Parathyroid adenoma (tissue), 2 donors: ENCODE measurements at regions not wholly inside any gene's neighbourhood (a gene's known extent, or its start where the extent isn't known, plus 50 kb on each side); places are given as distances from the start of the nearest gene placed in this dataset.
A peak's percentile ranks its signal among the peaks of the same experiment; 100 is the strongest.

ENCODE experiments used
- H2AFZ ChIP-seq: fragments of 300-600 bp; sonication (generic); one replicate; pipeline ENCODE4 v1.7.0; 2017; ENCODE audit warnings: antibody characterized with exemption, mild to moderate bottlenecking
- H3K27ac ChIP-seq: fragments of 300-600 bp; sonication (generic); one replicate; pipeline ENCODE4 v1.7.0; 2017
- H3K27me3 ChIP-seq: fragments of 300-600 bp; sonication (generic); one replicate; pipeline ENCODE4 v1.7.0; 2017; ENCODE audit warnings: low read length; ENCODE audit not compliant: control insufficient read depth, insufficient read depth
- H3K36me3 ChIP-seq: fragments of 300-600 bp; sonication (generic); one replicate; pipeline ENCODE4 v1.7.0; 2017; ENCODE audit warnings: low read length; ENCODE audit not compliant: control insufficient read depth, insufficient read depth
- H3K4me1 ChIP-seq: fragments of 300-600 bp; sonication (generic); one replicate; pipeline ENCODE4 v1.7.0; 2017; ENCODE audit warnings: control low read depth
- H3K4me2 ChIP-seq: fragments of 300-600 bp; sonication (generic); one replicate; pipeline ENCODE4 v1.7.0; 2017; ENCODE audit warnings: low read length
- H3K4me3 ChIP-seq: fragments of 300-600 bp; sonication (generic); one replicate; pipeline ENCODE4 v1.7.0; 2017; ENCODE audit warnings: low read depth, low read length
- H3K79me2 ChIP-seq: fragments of 300-600 bp; sonication (generic); one replicate; pipeline ENCODE4 v1.7.0; 2017; ENCODE audit warnings: control low read depth
- H3K9ac ChIP-seq: fragments of 300-600 bp; sonication (generic); one replicate; pipeline ENCODE4 v1.7.0; 2017; ENCODE audit warnings: mild to moderate bottlenecking
- H3K9me3 ChIP-seq: fragments of 300-600 bp; sonication (generic); one replicate; pipeline ENCODE4 v1.7.0; 2017; ENCODE audit warnings: low read length; ENCODE audit not compliant: control insufficient read depth
- TF ChIP-seq, protein P1 (sequence below): fragments of 300-600 bp; sonication (generic); IDR thresholded peaks from one replicate; pipeline ENCODE4 v1.7.0; 2017; ENCODE audit warnings: antibody characterized with exemption, mild to moderate bottlenecking
- donor health status: primary hyperparathyroidism.

DNA sequence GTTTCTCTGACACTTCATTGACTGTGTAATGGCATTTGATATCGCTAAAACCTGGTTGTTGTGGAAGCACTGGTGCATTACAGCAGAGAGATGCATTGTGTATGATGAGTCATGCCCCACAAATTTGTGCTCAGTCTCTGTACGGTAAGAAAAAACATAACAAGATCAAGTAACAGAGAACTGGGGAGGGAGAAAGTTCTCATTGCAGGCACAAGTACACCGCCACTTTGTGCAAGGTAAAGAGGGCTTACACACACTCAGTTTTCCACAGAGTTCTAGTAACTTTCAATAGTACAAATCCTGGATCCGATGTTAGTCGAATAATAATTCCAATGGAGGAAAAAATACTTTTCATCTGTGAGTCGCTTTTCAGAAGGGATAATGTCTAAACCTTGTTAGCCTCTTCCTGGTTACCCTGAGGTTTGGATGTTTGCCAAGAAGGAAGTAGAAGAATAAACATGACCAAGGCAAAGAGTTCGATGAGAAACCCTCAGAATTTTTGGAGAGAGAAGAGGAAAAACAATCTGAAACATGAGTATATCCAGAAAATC lies 512.5 kb upstream of the SLIT2 start:
- Histone ChIP-seq H3K4me1 (no peaks in the 10 kb centered on the region), H3K79me2 (no peaks in the 10 kb centered on the region), H3K27me3 (no peaks in the 10 kb centered on the region), H3K9me3 (no peaks in the 10 kb centered on the region), H3K9ac (no peak overlapping the region), H3K27ac (no peak overlapping the region), H3K4me3 (no peak overlapping the region), H3K36me3 (no peaks in the 10 kb centered on the region), H3K4me2 (peak overlapping the region; percentile 50), H2AFZ (peak overlapping the region; percentile 18)
- TF ChIP-seq, protein P1, sequence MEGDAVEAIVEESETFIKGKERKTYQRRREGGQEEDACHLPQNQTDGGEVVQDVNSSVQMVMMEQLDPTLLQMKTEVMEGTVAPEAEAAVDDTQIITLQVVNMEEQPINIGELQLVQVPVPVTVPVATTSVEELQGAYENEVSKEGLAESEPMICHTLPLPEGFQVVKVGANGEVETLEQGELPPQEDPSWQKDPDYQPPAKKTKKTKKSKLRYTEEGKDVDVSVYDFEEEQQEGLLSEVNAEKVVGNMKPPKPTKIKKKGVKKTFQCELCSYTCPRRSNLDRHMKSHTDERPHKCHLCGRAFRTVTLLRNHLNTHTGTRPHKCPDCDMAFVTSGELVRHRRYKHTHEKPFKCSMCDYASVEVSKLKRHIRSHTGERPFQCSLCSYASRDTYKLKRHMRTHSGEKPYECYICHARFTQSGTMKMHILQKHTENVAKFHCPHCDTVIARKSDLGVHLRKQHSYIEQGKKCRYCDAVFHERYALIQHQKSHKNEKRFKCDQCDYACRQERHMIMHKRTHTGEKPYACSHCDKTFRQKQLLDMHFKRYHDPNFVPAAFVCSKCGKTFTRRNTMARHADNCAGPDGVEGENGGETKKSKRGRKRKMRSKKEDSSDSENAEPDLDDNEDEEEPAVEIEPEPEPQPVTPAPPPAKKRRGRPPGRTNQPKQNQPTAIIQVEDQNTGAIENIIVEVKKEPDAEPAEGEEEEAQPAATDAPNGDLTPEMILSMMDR: no peak

DNA sequence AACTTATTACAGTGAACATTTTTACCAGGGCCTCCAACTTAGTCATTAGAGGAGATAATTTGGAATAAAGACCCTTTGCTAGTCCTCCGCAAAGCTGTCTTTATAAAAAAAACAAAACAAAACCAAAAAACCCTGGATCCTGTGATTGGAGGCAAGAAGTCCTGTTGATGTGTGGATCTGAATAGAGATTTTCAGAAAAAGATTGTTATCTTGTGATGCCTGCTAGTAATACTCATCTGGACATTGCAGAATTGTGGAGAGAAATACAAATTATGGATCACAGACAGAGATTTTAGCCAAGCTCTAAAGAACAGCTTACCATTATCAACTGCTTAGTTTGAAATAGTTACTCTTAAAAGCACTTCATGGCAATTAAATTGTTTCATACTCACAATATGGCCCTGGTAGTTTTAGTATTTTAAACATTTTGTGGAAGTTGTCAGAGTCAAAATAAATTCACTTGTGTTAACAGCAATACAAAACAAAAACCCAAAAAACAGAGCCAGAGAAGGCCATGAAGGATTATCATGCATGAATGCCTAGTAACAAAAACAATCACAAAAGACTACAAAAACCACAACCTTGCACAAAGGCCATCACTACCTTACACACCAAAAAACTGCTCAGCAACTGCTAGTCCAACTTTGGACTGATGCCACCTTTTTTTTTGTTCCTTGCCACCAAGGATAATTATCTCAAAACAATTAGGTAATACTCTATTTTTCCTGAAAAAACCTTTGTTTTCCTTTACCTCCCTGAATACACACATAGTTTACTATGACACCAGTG lies 514.5 kb upstream of the SLIT2 start:
- Histone ChIP-seq H2AFZ (no peak overlapping the region), H3K27me3 (no peaks in the 10 kb centered on the region), H3K9me3 (no peaks in the 10 kb centered on the region), H3K4me3 (no peak overlapping the region), H3K79me2 (no peaks in the 10 kb centered on the region), H3K27ac (no peak overlapping the region), H3K9ac (no peak overlapping the region), H3K4me1 (no peaks in the 10 kb centered on the region), H3K36me3 (no peaks in the 10 kb centered on the region), H3K4me2 (no peak overlapping the region)
- TF ChIP-seq, protein P1: no peak

DNA sequence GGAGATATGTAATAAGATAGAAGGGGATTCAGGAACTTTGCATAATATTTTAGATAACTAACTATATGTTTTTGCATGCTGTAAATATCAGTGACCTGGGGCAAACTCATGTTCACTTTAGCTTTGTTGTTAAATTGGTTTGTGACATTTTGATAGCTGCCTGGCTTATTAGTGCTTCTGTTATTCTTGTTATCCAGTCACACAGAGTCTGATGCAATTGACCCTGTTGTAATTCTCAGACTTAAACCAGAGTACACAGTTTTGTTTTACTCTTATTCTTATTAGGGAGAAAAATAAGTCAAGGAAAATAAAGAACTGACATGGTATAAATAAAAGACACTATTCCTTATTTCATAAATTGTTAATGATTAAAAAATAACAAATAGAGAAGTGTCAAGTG lies 516.7 kb upstream of the SLIT2 start:
- H3K79me2 ChIP-seq: no peaks in the 10 kb centered on the region
- no peaks in the 10 kb centered on the region for H3K36me3 ChIP-seq
- TF ChIP-seq, protein P1: no peak
- H3K9ac ChIP-seq: no peak overlapping the region
- H3K4me2 ChIP-seq: no peak overlapping the region
- H3K4me3 ChIP-seq: no peak overlapping the region
- H3K27ac ChIP-seq: no peak overlapping the region
- no peaks in the 10 kb centered on the region for H3K9me3 ChIP-seq
- H3K27me3 ChIP-seq: no peaks in the 10 kb centered on the region
- no peaks in the 10 kb centered on the region for H3K4me1 ChIP-seq
- no peak overlapping the region for H2AFZ ChIP-seq

DNA sequence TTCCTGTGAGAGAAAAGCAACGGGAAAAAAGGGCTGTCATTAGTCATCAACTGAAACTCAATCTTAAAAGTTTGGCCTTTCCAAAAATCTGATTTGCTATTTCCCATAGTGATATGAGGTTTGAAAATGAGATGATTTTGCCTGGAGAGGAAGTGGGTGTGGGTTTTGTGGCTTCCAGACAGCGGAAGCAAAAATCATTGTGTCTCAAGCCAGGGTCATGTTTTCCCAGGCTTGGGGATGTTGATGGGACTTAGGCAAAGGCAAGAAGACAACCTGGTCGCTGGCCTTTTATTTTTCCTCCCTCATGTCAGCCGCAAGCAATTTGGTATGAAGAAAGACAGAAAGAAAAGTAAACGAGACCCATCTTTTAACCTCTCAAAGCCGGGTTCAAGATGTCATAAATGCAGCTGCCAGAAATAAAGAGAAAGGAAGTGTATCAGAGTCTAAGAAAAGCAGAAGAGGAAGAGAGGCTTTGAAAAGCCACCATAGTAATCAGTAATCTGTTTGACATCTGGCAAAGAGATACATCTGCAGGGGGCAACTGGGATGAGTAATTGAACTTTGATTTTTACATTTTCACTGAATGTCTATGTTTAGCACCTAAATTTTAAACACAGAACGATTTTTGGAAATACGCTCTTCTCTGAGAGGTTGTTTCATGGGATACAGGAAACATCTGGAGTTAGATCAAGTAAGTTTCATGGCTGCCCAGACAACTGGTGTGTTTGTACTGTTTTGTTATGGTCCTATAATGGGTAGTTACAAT lies 521.6 kb upstream of the SLIT2 start:
- no peaks in the 10 kb centered on the region for H3K9me3 ChIP-seq
- no peak overlapping the region for H3K27ac ChIP-seq
- no peaks in the 10 kb centered on the region for H3K36me3 ChIP-seq
- H3K4me3 ChIP-seq: no peak overlapping the region
- H3K4me1 ChIP-seq: no peaks in the 10 kb centered on the region
- TF ChIP-seq, protein P1: no peak
- no peak overlapping the region for H2AFZ ChIP-seq
- no peaks in the 10 kb centered on the region for H3K27me3 ChIP-seq
- no peak overlapping the region for H3K9ac ChIP-seq
- H3K4me2 ChIP-seq: no peak overlapping the region
- no peaks in the 10 kb centered on the region for H3K79me2 ChIP-seq
